SK-N-MC (cell line): ENCODE measurements at regions not wholly inside any gene's neighbourhood (a gene's known extent, or its start where the extent isn't known, plus 50 kb on each side); places are given as distances from the start of the nearest gene placed in this dataset.

Experiments used
- EZH2 ChIP-seq: fragments of 200-600 bp; sonication (generic); IDR thresholded peaks from one replicate; pipeline ENCODE4 v1.6.1; 2017; ENCODE audit warnings: antibody characterized with exemption
- POLR2AphosphoS5 ChIP-seq: IDR thresholded peaks from 2 replicates; pipeline ENCODE4 v1.6.1; 2012; ENCODE audit warnings: mild to moderate bottlenecking, low read depth, low read length, borderline replicate concordance

- TF ChIP-seq POLR2AphosphoS5 = no peak
- peak; percentile 93 for TF ChIP-seq EZH2
Measured at GRCh38 chr19:41521931-41522555, 53.9 kb upstream of the CEACAM21 start.
